HepG2 (cell line): ENCODE measurements at regions not wholly inside any gene's neighbourhood (a gene's known extent, or its start where the extent isn't known, plus 50 kb on each side); places are given as distances from the start of the nearest gene placed in this dataset.

Source experiments
- ARNT ChIP-seq: fragments of 450-650 bp; IDR thresholded peaks from 2 replicates; pipeline ENCODE4 v1.6.1; 2017
- FOXO4 ChIP-seq: sonication (generic); formaldehyde crosslinking; conservative IDR thresholded peaks from 2 replicates; pipeline ENCODE4 v1.8.1; 2023; ENCODE audit warnings: missing genetic modification reagents
- GATAD1 ChIP-seq: IDR thresholded peaks from 2 replicates; pipeline ENCODE4 v1.6.1; 2016; ENCODE audit warnings: missing genetic modification reagents, missing compliant biosample characterization
- HNF4G ChIP-seq, 2 experiments: sonication (generic) in 1 of 2; formaldehyde crosslinking in 1 of 2; IDR thresholded peaks; 2 replicates each; pipeline versions ENCODE4 v1.4.0 to v1.6.1; 2011 to 2020; ENCODE audit warnings: borderline replicate concordance in 2 of 2, low read depth in 2 of 2, mild to moderate bottlenecking in 2 of 2, low read length in 1 of 2, missing genetic modification reagents in 1 of 2, moderate library complexity in 1 of 2
- HNRNPH1 ChIP-seq: fragments of 200-400 bp; formaldehyde crosslinking; optimal IDR thresholded peaks from 2 replicates; pipeline ENCODE3; 2017; ENCODE audit warnings: mild to moderate bottlenecking, low read depth, low read length
- KDM3A ChIP-seq: IDR thresholded peaks from 2 replicates; pipeline ENCODE4 v1.6.1; 2018; ENCODE audit warnings: low read depth, missing compliant biosample characterization
- MXI1 ChIP-seq: IDR thresholded peaks from 3 replicates; pipeline ENCODE4 v1.6.1; 2012; ENCODE audit warnings: low read depth, low read length, inconsistent platforms, borderline replicate concordance
- NCOA2 ChIP-seq: sonication (generic); formaldehyde crosslinking; IDR thresholded peaks from 2 replicates; pipeline ENCODE4 v1.8.0; 2022; ENCODE audit warnings: inconsistent platforms
- RBM22 ChIP-seq: fragments of 200-400 bp; formaldehyde crosslinking; optimal IDR thresholded peaks from 2 replicates; pipeline ENCODE3; 2017; ENCODE audit warnings: mild to moderate bottlenecking, low read length, moderate library complexity
- SALL1 ChIP-seq: sonication (generic); formaldehyde crosslinking; IDR thresholded peaks from 2 replicates; pipeline ENCODE4 v1.8.0; 2022; ENCODE audit warnings: mild to moderate bottlenecking, missing genetic modification reagents
- SUZ12 ChIP-seq: fragments of 150-350 bp; IDR thresholded peaks from 2 replicates; pipeline ENCODE4 v1.6.1; 2014; ENCODE audit warnings: low read depth, low read length
- TCF7 ChIP-seq: sonication (generic); IDR thresholded peaks from 2 replicates; pipeline ENCODE4 v1.6.1; 2016; ENCODE audit warnings: antibody characterized with exemption, low read depth
- ZFP36L1 ChIP-seq: sonication (generic); formaldehyde crosslinking; IDR thresholded peaks from 2 replicates; pipeline ENCODE4 v1.8.0; 2022; ENCODE audit warnings: mild to moderate bottlenecking, missing genetic modification reagents, moderate library complexity
- ZHX2 ChIP-seq, 2 experiments: sonication (generic) in 1 of 2; formaldehyde crosslinking in 1 of 2; IDR thresholded peaks; 2 replicates each; pipeline versions ENCODE4 v1.6.1 to v1.9.0; 2014 to 2022; ENCODE audit warnings: antibody characterized with exemption in 1 of 2, borderline replicate concordance in 1 of 2, inconsistent platforms in 1 of 2, low read depth in 1 of 2, missing genetic modification reagents in 1 of 2
- ZNF329 ChIP-seq: sonication (generic); formaldehyde crosslinking; IDR thresholded peaks from 2 replicates; pipeline ENCODE4 v1.9.0; 2021; ENCODE audit warnings: low read depth, mild to moderate bottlenecking, missing genetic modification reagents
- ZNF337 ChIP-seq: sonication (generic); formaldehyde crosslinking; IDR thresholded peaks from 2 replicates; pipeline ENCODE4 v1.5.1; 2020; ENCODE audit warnings: missing genetic modification reagents, low read depth, mild to moderate bottlenecking, borderline replicate concordance
- ZNF362 ChIP-seq: sonication (generic); formaldehyde crosslinking; IDR thresholded peaks from 2 replicates; pipeline ENCODE4 v1.4.0; 2020; ENCODE audit warnings: missing genetic modification reagents, mild to moderate bottlenecking, borderline replicate concordance
- ZNF572 ChIP-seq: sonication (generic); formaldehyde crosslinking; IDR thresholded peaks from 2 replicates; pipeline ENCODE4 v1.5.1; 2020; ENCODE audit warnings: mild to moderate bottlenecking, missing genetic modification reagents
- ZNF629 ChIP-seq: sonication (generic); formaldehyde crosslinking; conservative IDR thresholded peaks from 2 replicates; pipeline ENCODE4 v1.5.0; 2020; ENCODE audit warnings: missing genetic modification reagents
- ZNF816 ChIP-seq: sonication (generic); formaldehyde crosslinking; IDR thresholded peaks from 2 replicates; pipeline ENCODE4 v1.8.0; 2022; ENCODE audit warnings: missing genetic modification reagents, mild to moderate bottlenecking, borderline replicate concordance
- ZSCAN30 ChIP-seq: sonication (generic); formaldehyde crosslinking; IDR thresholded peaks from 2 replicates; pipeline ENCODE4 v1.5.0; 2020; ENCODE audit warnings: mild to moderate bottlenecking, missing genetic modification reagents
- TF ChIP-seq, protein P1 (sequence below): sonication (generic); formaldehyde crosslinking; IDR thresholded peaks from 2 replicates; pipeline ENCODE4 v1.8.0; 2022; ENCODE audit warnings: missing genetic modification reagents, mild to moderate bottlenecking, borderline replicate concordance

GRCh38 chr13:33639158-33639557 lies 178.8 kb upstream of the RFC3 start (continued):
- TF ChIP-seq ZNF816 (CRISPR knock-in tag) (no peak), ZNF337 (CRISPR knock-in tag) (0 out of 2 replicates have a peak, but pooled peaks have one; percentile 34), ZSCAN30 (CRISPR knock-in tag) (no peak), SUZ12 (no peak), ZFP36L1 (CRISPR knock-in tag) (no peak), NCOA2 (CRISPR knock-in tag) (peak; percentile 19; the same call in 1 of the 2 replicates), ARNT (no peak), FOXO4 (CRISPR knock-in tag) (no peak), TCF7 (no peak), MXI1 (no peak), ZNF629 (CRISPR knock-in tag) (no peak), SALL1 (peak; percentile 74), ZNF362 (CRISPR knock-in tag) (0 out of 2 replicates have a peak, but pooled peaks have one; percentile 19), HNRNPH1 (no peak), KDM3A (CRISPR knock-in tag) (no peak), ZNF572 (CRISPR knock-in tag) (no peak), ZNF329 (CRISPR knock-in tag) (no peak), RBM22 (no peak), GATAD1 (CRISPR knock-in tag) (no peak), ZHX2 (IDR thresholded peaks at IDR 0.05; ENCODE audit: low read depth) (no peak), ZHX2 (CRISPR knock-in tag; IDR thresholded peaks at IDR 0.05; ENCODE audit: borderline replicate concordance) (no peak), HNF4G (IDR thresholded peaks at IDR 0.05; ENCODE audit: borderline replicate concordance, low read depth, low read length) (peak; percentile 63; the same call in 1 of the 2 replicates), HNF4G (CRISPR knock-in tag; IDR thresholded peaks at IDR 0.05; ENCODE audit: borderline replicate concordance, low read depth) (no peak)
- TF ChIP-seq, protein P1, sequence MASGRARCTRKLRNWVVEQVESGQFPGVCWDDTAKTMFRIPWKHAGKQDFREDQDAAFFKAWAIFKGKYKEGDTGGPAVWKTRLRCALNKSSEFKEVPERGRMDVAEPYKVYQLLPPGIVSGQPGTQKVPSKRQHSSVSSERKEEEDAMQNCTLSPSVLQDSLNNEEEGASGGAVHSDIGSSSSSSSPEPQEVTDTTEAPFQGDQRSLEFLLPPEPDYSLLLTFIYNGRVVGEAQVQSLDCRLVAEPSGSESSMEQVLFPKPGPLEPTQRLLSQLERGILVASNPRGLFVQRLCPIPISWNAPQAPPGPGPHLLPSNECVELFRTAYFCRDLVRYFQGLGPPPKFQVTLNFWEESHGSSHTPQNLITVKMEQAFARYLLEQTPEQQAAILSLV (CRISPR knock-in tag) = 0 out of 2 replicates have a peak, but pooled peaks have one; percentile 35
